GM23338 (cell line): ENCODE measurements at regions not wholly inside any gene's neighbourhood (a gene's known extent, or its start where the extent isn't known, plus 50 kb on each side); places are given as distances from the start of the nearest gene placed in this dataset.

ENCODE experiments used
- ATAC-seq: fragments of 200-7000 bp; cut with Tn5 transposase; 3 replicates; pipeline ENCODE4 v1.9.1; 2020
- DNase-seq: peaks from one replicate; pipeline ENCODE4 v3.0.0-alpha.2; 2015; ENCODE audit warnings: low spot score
- H2AFZ ChIP-seq: fragments of 200-600 bp; sonication (generic); 2 replicates; pipeline ENCODE4 v1.8.0; 2016; ENCODE audit warnings: antibody characterized with exemption, mild to moderate bottlenecking, moderate library complexity
- H3F3A ChIP-seq: fragments of 200-600 bp; sonication (generic); replicated peaks from 2 replicates; pipeline ENCODE4 v1.8.0; 2017; ENCODE audit warnings: antibody characterized with exemption, mixed run types, low read depth
- H3K27ac ChIP-seq: fragments of 200-600 bp; sonication (generic); 2 replicates; pipeline ENCODE4 v1.6.1; 2016; ENCODE audit warnings: low read depth
- H3K27me3 ChIP-seq: fragments of 200-600 bp; sonication (generic); 2 replicates; pipeline ENCODE4 v1.8.0; 2016; ENCODE audit warnings: mild to moderate bottlenecking, mixed run types, moderate library complexity; ENCODE audit not compliant: insufficient read depth
- H3K36me3 ChIP-seq: fragments of 200-600 bp; sonication (generic); 2 replicates; pipeline ENCODE4 v1.8.0; 2016; ENCODE audit warnings: mild to moderate bottlenecking; ENCODE audit not compliant: insufficient read depth
- H3K4me1 ChIP-seq: fragments of 200-600 bp; sonication (generic); 2 replicates; pipeline ENCODE4 v1.8.0; 2016; ENCODE audit warnings: mild to moderate bottlenecking, moderate library complexity; ENCODE audit not compliant: insufficient read depth
- H3K4me2 ChIP-seq: fragments of 200-600 bp; sonication (generic); 2 replicates; pipeline ENCODE4 v1.7.1; 2017; ENCODE audit warnings: mixed run types
- H3K4me3 ChIP-seq: fragments of 200-600 bp; sonication (generic); 2 replicates; pipeline ENCODE4 v1.6.1; 2016; ENCODE audit warnings: mixed run types
- H3K79me2 ChIP-seq: fragments of 200-600 bp; sonication (generic); replicated peaks from 2 replicates; pipeline ENCODE4 v1.8.0; 2017; ENCODE audit warnings: mild to moderate bottlenecking; ENCODE audit not compliant: insufficient read depth
- H3K9me2 ChIP-seq: fragments of 200-600 bp; sonication (generic); 2 replicates; pipeline ENCODE4 v1.8.0; 2017; ENCODE audit not compliant: insufficient read depth
- H4K20me1 ChIP-seq: fragments of 200-600 bp; sonication (generic); replicated peaks from 2 replicates; pipeline ENCODE4 v1.8.0; 2017; ENCODE audit warnings: mild to moderate bottlenecking; ENCODE audit not compliant: insufficient read depth
- H3K27ac Mint-ChIP-seq: 2 replicates; pipeline ENCODE4 v1.8.0; 2020; ENCODE audit warnings: inconsistent platforms, mild to moderate bottlenecking, moderate library complexity, mixed read lengths
- H3K27me3 Mint-ChIP-seq: 3 replicates; pipeline ENCODE4 v1.8.0; 2022; ENCODE audit warnings: low read depth, mild to moderate bottlenecking, moderate library complexity, mixed read lengths, inconsistent platforms; ENCODE audit not compliant: insufficient read depth, poor library complexity
- H3K36me3 Mint-ChIP-seq: 3 replicates; pipeline ENCODE4 v1.8.0; 2021; ENCODE audit warnings: low read depth, mild to moderate bottlenecking, inconsistent platforms, moderate library complexity, mixed read lengths
- H3K4me1 Mint-ChIP-seq: 3 replicates; pipeline ENCODE4 v1.8.0; 2020; ENCODE audit warnings: mild to moderate bottlenecking, inconsistent platforms, mixed read lengths
- H3K4me3 Mint-ChIP-seq: 3 replicates; pipeline ENCODE4 v1.8.0; 2021; ENCODE audit warnings: moderate library complexity, mild to moderate bottlenecking, inconsistent platforms, mixed read lengths
- H3K9me3 Mint-ChIP-seq: 3 replicates; pipeline ENCODE4 v1.8.0; 2020; ENCODE audit warnings: moderate library complexity, mild to moderate bottlenecking, inconsistent platforms, mixed read lengths
- CREB1 ChIP-seq: fragments of 250-450 bp; sonication (Bioruptor Pico); IDR thresholded peaks from 2 replicates; pipeline ENCODE4 v1.5.0; 2020; ENCODE audit warnings: low read depth, mild to moderate bottlenecking, moderate library complexity
- EZH2 ChIP-seq: fragments of 200-600 bp; sonication (generic); IDR thresholded peaks from one replicate; pipeline ENCODE4 v1.8.0; 2017; ENCODE audit warnings: antibody characterized with exemption, mild to moderate bottlenecking, low read depth; ENCODE audit not compliant: unreplicated experiment
- EZH2phosphoT487 ChIP-seq: fragments of 200-600 bp; sonication (generic); IDR thresholded peaks from one replicate; pipeline ENCODE4 v1.8.1; 2018; ENCODE audit warnings: antibody characterized with exemption; ENCODE audit not compliant: unreplicated experiment
- JUNB ChIP-seq: IDR thresholded peaks from one replicate; pipeline ENCODE4 v1.6.1; 2016; ENCODE audit warnings: antibody characterized with exemption; ENCODE audit not compliant: unreplicated experiment
- NANOG ChIP-seq: IDR thresholded peaks from 2 replicates; pipeline ENCODE4 v1.6.1; 2016; ENCODE audit warnings: antibody characterized with exemption, borderline replicate concordance
- POLR2AphosphoS5 ChIP-seq: IDR thresholded peaks from 2 replicates; pipeline ENCODE4 v1.6.1; 2016; ENCODE audit warnings: antibody characterized with exemption, low read depth
- REST ChIP-seq: IDR thresholded peaks from one replicate; pipeline ENCODE4 v1.6.1; 2018; ENCODE audit warnings: antibody characterized with exemption; ENCODE audit not compliant: unreplicated experiment
- STAT1 ChIP-seq: IDR thresholded peaks from one replicate; pipeline ENCODE4 v1.6.1; 2016; ENCODE audit warnings: antibody characterized with exemption; ENCODE audit not compliant: unreplicated experiment
- ZNF114 ChIP-seq: fragments of 250-450 bp; sonication (Bioruptor Pico); IDR thresholded peaks from 2 replicates; pipeline ENCODE4 v1.5.0; 2020; ENCODE audit warnings: mild to moderate bottlenecking, moderate library complexity
- ZNF331 ChIP-seq: fragments of 250-450 bp; sonication (Bioruptor Pico); IDR thresholded peaks from 2 replicates; pipeline ENCODE4 v1.5.0; 2020; ENCODE audit warnings: low read depth, mild to moderate bottlenecking, moderate library complexity
- TF ChIP-seq, protein P1 (sequence below), 2 experiments: fragments of 200-600 bp in 1 of 2; sonication (generic) in 1 of 2; conservative IDR thresholded peaks; 2 replicates each; pipeline versions ENCODE4 v1.5.1 to v1.6.1; 2016 to 2017; ENCODE audit warnings: antibody characterized with exemption in 2 of 2, low read depth in 2 of 2, mild to moderate bottlenecking in 2 of 2, moderate library complexity in 1 of 2
- TF ChIP-seq, protein P2 (sequence below): IDR thresholded peaks from 2 replicates; pipeline ENCODE4 v1.6.1; 2016; ENCODE audit warnings: antibody characterized with exemption
- TF ChIP-seq, protein P3 (sequence below): fragments of 250-450 bp; sonication (Bioruptor Pico); IDR thresholded peaks from 2 replicates; pipeline ENCODE4 v1.5.0; 2020; ENCODE audit warnings: mild to moderate bottlenecking, moderate library complexity

DNA sequence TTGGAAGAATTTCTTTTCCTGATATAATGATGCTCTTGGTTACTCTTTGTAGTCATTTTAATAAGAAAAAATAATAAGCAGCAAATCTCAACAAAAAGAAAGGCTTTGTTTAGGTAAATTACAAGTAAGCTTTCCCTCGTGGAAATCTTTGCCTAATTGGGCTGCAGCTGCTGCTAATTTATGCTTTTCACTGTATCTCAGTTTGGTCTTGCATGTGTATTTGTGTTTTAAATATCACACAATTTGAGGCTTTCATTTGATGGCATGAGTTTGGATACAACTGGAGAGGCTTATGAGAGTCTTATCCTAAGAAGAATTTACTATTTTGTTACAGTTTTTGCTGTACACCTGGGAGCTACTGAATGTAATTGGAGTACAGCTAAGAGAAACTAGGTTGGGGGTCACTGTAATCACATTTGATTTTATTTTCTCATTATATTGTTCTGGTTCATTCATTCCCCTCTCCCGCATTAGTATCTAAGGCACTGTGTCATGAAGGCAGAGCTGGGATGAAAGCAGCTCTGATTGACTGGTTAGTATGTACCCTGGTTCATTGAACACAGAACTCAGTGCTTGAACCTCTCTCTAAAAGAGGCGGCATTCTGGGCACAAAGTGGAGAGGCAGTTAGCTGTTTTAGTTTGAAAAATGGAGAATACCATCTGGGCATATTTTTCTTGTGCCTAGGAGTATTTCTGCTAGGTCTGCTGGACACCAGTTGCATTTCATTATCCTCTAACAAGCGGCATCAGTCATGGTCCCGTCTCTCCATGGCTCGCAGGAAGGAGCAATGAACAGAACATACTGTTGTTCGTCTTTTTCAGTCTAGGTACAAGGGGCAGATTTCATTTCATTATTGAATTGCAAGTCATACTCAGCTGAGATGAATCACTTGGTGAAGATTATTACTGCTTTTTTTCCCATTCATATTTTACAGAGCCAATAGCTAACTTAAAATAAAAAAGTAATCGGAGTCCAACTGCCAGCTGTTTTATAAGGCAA is 118.0 kb upstream of the TMEM260 start:
- Mint-ChIP-seq H3K4me1 (no peaks in the 10 kb centered on the region), H3K36me3 (no peaks in the 10 kb centered on the region), H3K27me3 (peaks cover 2% of the 10 kb centered on the region), H3K27ac (no peak overlapping the region), H3K9me3 (peaks cover under 1% of the 10 kb centered on the region; the same call in 1 of the 3 replicates), H3K4me3 (no peak overlapping the region)
- Histone ChIP-seq H3K4me2 (no peak overlapping the region), H4K20me1 (no peaks in the 10 kb centered on the region), H3K36me3 (no peaks in the 10 kb centered on the region), H3K9me2 (no peaks in the 10 kb centered on the region), H3F3A (no peaks in the 10 kb centered on the region), H3K27ac (no peak overlapping the region), H2AFZ (no peak overlapping the region; the same call in 1 of the 2 replicates), H3K79me2 (no peaks in the 10 kb centered on the region), H3K4me1 (no peaks in the 10 kb centered on the region), H3K4me3 (no peak overlapping the region), H3K27me3 (no peaks in the 10 kb centered on the region)
- DNase-seq (no peak), ATAC-seq (no peak)
- TF ChIP-seq POLR2AphosphoS5 (no peak), STAT1 (no peak), CREB1 (CRISPR knock-in tag) (no peak), REST (no peak), EZH2phosphoT487 (no peak), EZH2 (no peak), NANOG (no peak), JUNB (no peak), ZNF114 (CRISPR knock-in tag) (no peak), ZNF331 (no peak)
- TF ChIP-seq, protein P1, sequence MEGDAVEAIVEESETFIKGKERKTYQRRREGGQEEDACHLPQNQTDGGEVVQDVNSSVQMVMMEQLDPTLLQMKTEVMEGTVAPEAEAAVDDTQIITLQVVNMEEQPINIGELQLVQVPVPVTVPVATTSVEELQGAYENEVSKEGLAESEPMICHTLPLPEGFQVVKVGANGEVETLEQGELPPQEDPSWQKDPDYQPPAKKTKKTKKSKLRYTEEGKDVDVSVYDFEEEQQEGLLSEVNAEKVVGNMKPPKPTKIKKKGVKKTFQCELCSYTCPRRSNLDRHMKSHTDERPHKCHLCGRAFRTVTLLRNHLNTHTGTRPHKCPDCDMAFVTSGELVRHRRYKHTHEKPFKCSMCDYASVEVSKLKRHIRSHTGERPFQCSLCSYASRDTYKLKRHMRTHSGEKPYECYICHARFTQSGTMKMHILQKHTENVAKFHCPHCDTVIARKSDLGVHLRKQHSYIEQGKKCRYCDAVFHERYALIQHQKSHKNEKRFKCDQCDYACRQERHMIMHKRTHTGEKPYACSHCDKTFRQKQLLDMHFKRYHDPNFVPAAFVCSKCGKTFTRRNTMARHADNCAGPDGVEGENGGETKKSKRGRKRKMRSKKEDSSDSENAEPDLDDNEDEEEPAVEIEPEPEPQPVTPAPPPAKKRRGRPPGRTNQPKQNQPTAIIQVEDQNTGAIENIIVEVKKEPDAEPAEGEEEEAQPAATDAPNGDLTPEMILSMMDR (conservative IDR thresholded peaks at IDR 0.05; ENCODE audit: low read depth in 2 of 2): no peak
- TF ChIP-seq, protein P2, sequence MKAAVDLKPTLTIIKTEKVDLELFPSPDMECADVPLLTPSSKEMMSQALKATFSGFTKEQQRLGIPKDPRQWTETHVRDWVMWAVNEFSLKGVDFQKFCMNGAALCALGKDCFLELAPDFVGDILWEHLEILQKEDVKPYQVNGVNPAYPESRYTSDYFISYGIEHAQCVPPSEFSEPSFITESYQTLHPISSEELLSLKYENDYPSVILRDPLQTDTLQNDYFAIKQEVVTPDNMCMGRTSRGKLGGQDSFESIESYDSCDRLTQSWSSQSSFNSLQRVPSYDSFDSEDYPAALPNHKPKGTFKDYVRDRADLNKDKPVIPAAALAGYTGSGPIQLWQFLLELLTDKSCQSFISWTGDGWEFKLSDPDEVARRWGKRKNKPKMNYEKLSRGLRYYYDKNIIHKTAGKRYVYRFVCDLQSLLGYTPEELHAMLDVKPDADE: no peak
- TF ChIP-seq, protein P3, sequence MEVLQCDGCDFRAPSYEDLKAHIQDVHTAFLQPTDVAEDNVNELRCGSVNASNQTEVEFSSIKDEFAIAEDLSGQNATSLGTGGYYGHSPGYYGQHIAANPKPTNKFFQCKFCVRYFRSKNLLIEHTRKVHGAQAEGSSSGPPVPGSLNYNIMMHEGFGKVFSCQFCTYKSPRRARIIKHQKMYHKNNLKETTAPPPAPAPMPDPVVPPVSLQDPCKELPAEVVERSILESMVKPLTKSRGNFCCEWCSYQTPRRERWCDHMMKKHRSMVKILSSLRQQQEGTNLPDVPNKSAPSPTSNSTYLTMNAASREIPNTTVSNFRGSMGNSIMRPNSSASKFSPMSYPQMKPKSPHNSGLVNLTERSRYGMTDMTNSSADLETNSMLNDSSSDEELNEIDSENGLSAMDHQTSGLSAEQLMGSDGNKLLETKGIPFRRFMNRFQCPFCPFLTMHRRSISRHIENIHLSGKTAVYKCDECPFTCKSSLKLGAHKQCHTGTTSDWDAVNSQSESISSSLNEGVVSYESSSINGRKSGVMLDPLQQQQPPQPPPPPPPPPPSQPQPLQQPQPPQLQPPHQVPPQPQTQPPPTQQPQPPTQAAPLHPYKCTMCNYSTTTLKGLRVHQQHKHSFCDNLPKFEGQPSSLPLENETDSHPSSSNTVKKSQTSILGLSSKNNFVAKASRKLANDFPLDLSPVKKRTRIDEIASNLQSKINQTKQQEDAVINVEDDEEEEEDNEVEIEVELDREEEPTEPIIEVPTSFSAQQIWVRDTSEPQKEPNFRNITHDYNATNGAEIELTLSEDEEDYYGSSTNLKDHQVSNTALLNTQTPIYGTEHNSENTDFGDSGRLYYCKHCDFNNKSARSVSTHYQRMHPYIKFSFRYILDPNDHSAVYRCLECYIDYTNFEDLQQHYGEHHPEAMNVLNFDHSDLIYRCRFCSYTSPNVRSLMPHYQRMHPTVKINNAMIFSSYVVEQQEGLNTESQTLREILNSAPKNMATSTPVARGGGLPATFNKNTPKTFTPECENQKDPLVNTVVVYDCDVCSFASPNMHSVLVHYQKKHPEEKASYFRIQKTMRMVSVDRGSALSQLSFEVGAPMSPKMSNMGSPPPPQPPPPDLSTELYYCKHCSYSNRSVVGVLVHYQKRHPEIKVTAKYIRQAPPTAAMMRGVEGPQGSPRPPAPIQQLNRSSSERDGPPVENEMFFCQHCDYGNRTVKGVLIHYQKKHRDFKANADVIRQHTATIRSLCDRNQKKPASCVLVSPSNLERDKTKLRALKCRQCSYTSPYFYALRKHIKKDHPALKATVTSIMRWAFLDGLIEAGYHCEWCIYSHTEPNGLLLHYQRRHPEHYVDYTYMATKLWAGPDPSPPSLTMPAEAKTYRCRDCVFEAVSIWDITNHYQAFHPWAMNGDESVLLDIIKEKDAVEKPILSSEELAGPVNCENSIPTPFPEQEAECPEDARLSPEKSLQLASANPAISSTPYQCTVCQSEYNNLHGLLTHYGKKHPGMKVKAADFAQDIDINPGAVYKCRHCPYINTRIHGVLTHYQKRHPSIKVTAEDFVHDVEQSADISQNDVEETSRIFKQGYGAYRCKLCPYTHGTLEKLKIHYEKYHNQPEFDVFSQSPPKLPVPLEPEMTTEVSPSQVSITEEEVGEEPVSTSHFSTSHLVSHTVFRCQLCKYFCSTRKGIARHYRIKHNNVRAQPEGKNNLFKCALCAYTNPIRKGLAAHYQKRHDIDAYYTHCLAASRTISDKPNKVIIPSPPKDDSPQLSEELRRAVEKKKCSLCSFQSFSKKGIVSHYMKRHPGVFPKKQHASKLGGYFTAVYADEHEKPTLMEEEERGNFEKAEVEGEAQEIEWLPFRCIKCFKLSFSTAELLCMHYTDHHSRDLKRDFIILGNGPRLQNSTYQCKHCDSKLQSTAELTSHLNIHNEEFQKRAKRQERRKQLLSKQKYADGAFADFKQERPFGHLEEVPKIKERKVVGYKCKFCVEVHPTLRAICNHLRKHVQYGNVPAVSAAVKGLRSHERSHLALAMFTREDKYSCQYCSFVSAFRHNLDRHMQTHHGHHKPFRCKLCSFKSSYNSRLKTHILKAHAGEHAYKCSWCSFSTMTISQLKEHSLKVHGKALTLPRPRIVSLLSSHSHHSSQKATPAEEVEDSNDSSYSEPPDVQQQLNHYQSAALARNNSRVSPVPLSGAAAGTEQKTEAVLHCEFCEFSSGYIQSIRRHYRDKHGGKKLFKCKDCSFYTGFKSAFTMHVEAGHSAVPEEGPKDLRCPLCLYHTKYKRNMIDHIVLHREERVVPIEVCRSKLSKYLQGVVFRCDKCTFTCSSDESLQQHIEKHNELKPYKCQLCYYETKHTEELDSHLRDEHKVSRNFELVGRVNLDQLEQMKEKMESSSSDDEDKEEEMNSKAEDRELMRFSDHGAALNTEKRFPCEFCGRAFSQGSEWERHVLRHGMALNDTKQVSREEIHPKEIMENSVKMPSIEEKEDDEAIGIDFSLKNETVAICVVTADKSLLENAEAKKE (CRISPR knock-in tag): no peak
